ENCODE measurements at regions not wholly inside any gene's neighbourhood (a gene's known extent, or its start where the extent isn't known, plus 50 kb on each side); places are given as distances from the start of the nearest gene placed in this dataset.

- ATAC-seq (ENCODE audit: insufficient read depth, low read depth) = no peak
Observed at GRCh38 chr2:116809109-116809508, 1005.4 kb upstream of the DDX18 start.

GRCh38 chr2:116810071-116810470 is 1004.4 kb upstream of the DDX18 start:
- H3K79me2 ChIP-seq (ENCODE audit: insufficient read depth, low read length) = no peaks in the 10 kb centered on the region
- H2AFZ ChIP-seq (ENCODE audit: low read depth, low read length) = no peak overlapping the region
- H3K4me1 ChIP-seq (ENCODE audit: insufficient read depth, low read length) = no peaks in the 10 kb centered on the region
- H3K27ac ChIP-seq (ENCODE audit: low read length) = no peak overlapping the region
- DNase-seq (no peak), ATAC-seq (ENCODE audit: insufficient read depth, low read depth) (no peak)
- H3K9me3 ChIP-seq (ENCODE audit: insufficient read depth, low read length, severe bottlenecking) = no peaks in the 10 kb centered on the region
- H3K9ac ChIP-seq (ENCODE audit: low read depth, low read length) = no peak overlapping the region
- no peaks in the 10 kb centered on the region for H3K27me3 ChIP-seq (ENCODE audit: insufficient read depth, low read length, poor library complexity)
- no peaks in the 10 kb centered on the region for H3K36me3 ChIP-seq (ENCODE audit: insufficient read depth, low read length)
- no peak overlapping the region for H3K4me2 ChIP-seq (ENCODE audit: insufficient read depth, low read length)
- no peak overlapping the region for H3K4me3 ChIP-seq (ENCODE audit: low read depth in 1 of 2, low read length in 2 of 2)
- no peak for TF ChIP-seq EZH2 (IDR thresholded peaks at IDR 0.05; ENCODE audit: borderline replicate concordance, low read depth, low read length, severe bottlenecking)
- TF ChIP-seq CTCF (IDR thresholded peaks at IDR 0.05; ENCODE audit: borderline replicate concordance, extremely low read depth, low read length, poor library complexity, severe bottlenecking) = no peak
- no peaks in the 10 kb centered on the region for H4K20me1 ChIP-seq (ENCODE audit: insufficient read depth, low read length)

More at GRCh38 chr2:116809109-116809508, 1005.4 kb upstream of the DDX18 start:
- no peak overlapping the region for H3K27ac ChIP-seq (ENCODE audit: low read length)
- H3K4me1 ChIP-seq (ENCODE audit: insufficient read depth, low read length) = no peaks in the 10 kb centered on the region
- H3K9me3 ChIP-seq (ENCODE audit: insufficient read depth, low read length, severe bottlenecking) = no peaks in the 10 kb centered on the region
- no peak overlapping the region for H3K9ac ChIP-seq (ENCODE audit: low read depth, low read length)
- H3K4me3 ChIP-seq (ENCODE audit: low read depth in 1 of 2, low read length in 2 of 2) = no peak overlapping the region
- no peaks in the 10 kb centered on the region for H3K79me2 ChIP-seq (ENCODE audit: insufficient read depth, low read length)
- DNase-seq = no peak
- TF ChIP-seq CTCF (IDR thresholded peaks at IDR 0.05; ENCODE audit: borderline replicate concordance, extremely low read depth, low read length, poor library complexity, severe bottlenecking) (no peak), EZH2 (IDR thresholded peaks at IDR 0.05; ENCODE audit: borderline replicate concordance, low read depth, low read length, severe bottlenecking) (no peak)
- H3K36me3 ChIP-seq (ENCODE audit: insufficient read depth, low read length) = no peaks in the 10 kb centered on the region
- no peaks in the 10 kb centered on the region for H3K27me3 ChIP-seq (ENCODE audit: insufficient read depth, low read length, poor library complexity)
- no peak overlapping the region for H3K4me2 ChIP-seq (ENCODE audit: insufficient read depth, low read length)
- no peak overlapping the region for H2AFZ ChIP-seq (ENCODE audit: low read depth, low read length)
- no peaks in the 10 kb centered on the region for H4K20me1 ChIP-seq (ENCODE audit: insufficient read depth, low read length)

- Histone ChIP-seq H3K36me3 (ENCODE audit: insufficient read depth, low read length) (no peaks in the 10 kb centered on the region), H3K9me3 (ENCODE audit: insufficient read depth, low read length, severe bottlenecking) (no peaks in the 10 kb centered on the region), H3K79me2 (ENCODE audit: insufficient read depth, low read length) (no peaks in the 10 kb centered on the region), H4K20me1 (ENCODE audit: insufficient read depth, low read length) (no peaks in the 10 kb centered on the region), H3K27me3 (ENCODE audit: insufficient read depth, low read length, poor library complexity) (no peaks in the 10 kb centered on the region), H2AFZ (ENCODE audit: low read depth, low read length) (no peak overlapping the region), H3K4me3 (ENCODE audit: low read depth in 1 of 2, low read length in 2 of 2) (no peak overlapping the region), H3K9ac (ENCODE audit: low read depth, low read length) (no peak overlapping the region), H3K4me2 (ENCODE audit: insufficient read depth, low read length) (no peak overlapping the region), H3K27ac (ENCODE audit: low read length) (no peak overlapping the region), H3K4me1 (ENCODE audit: insufficient read depth, low read length) (no peaks in the 10 kb centered on the region)
- DNase-seq = no peak
- no peak for TF ChIP-seq EZH2 (IDR thresholded peaks at IDR 0.05; ENCODE audit: borderline replicate concordance, low read depth, low read length, severe bottlenecking)
- no peak for TF ChIP-seq CTCF (IDR thresholded peaks at IDR 0.05; ENCODE audit: borderline replicate concordance, extremely low read depth, low read length, poor library complexity, severe bottlenecking)
- ATAC-seq (ENCODE audit: insufficient read depth, low read depth) = no peak
Observed at GRCh38 chr2:116810645-116811044, 1003.8 kb upstream of the DDX18 start.

GRCh38 chr2:116819355-116819754 is 995.1 kb upstream of the DDX18 start:
- Histone ChIP-seq H3K36me3 (ENCODE audit: insufficient read depth, low read length) (no peaks in the 10 kb centered on the region), H3K27ac (ENCODE audit: low read length) (no peak overlapping the region), H3K4me2 (ENCODE audit: insufficient read depth, low read length) (no peak overlapping the region), H4K20me1 (ENCODE audit: insufficient read depth, low read length) (no peaks in the 10 kb centered on the region), H3K4me3 (ENCODE audit: low read depth in 1 of 2, low read length in 2 of 2) (no peak overlapping the region), H3K27me3 (ENCODE audit: insufficient read depth, low read length, poor library complexity) (no peaks in the 10 kb centered on the region), H3K9ac (ENCODE audit: low read depth, low read length) (no peak overlapping the region), H3K79me2 (ENCODE audit: insufficient read depth, low read length) (no peaks in the 10 kb centered on the region), H3K4me1 (ENCODE audit: insufficient read depth, low read length) (no peaks in the 10 kb centered on the region), H2AFZ (ENCODE audit: low read depth, low read length) (no peak overlapping the region), H3K9me3 (ENCODE audit: insufficient read depth, low read length, severe bottlenecking) (no peaks in the 10 kb centered on the region)
- DNase-seq = no peak
- ATAC-seq (ENCODE audit: insufficient read depth, low read depth) = no peak
- TF ChIP-seq EZH2 (IDR thresholded peaks at IDR 0.05; ENCODE audit: borderline replicate concordance, low read depth, low read length, severe bottlenecking) (no peak), CTCF (IDR thresholded peaks at IDR 0.05; ENCODE audit: borderline replicate concordance, extremely low read depth, low read length, poor library complexity, severe bottlenecking) (peak; percentile 26)

Data from DND-41 (cell line).